H9 (cell line): ENCODE measurements at regions not wholly inside any gene's neighbourhood (a gene's known extent, or its start where the extent isn't known, plus 50 kb on each side); places are given as distances from the start of the nearest gene placed in this dataset.

Source experiments
- DNase-seq: peaks from one replicate; pipeline ENCODE4 v3.0.0-alpha.2; 2017
- H2AFZ ChIP-seq: one replicate; pipeline ENCODE4 v1.6.1; 2013; ENCODE audit warnings: mild to moderate bottlenecking, low read length, control low read depth, moderate library complexity
- H2AK5ac ChIP-seq: 2 replicates; pipeline ENCODE4 v1.6.1; 2013; ENCODE audit warnings: low read length, control low read depth, mixed read lengths; ENCODE audit not compliant: insufficient read length
- H2BK120ac ChIP-seq: one replicate; pipeline ENCODE4 v1.6.1; 2013; ENCODE audit warnings: low read depth, mild to moderate bottlenecking, low read length, control low read depth, inconsistent platforms; ENCODE audit not compliant: poor library complexity, severe bottlenecking
- H2BK12ac ChIP-seq: 2 replicates; pipeline ENCODE4 v1.6.1; 2013; ENCODE audit warnings: low read length, control low read depth, mixed read lengths, low read depth; ENCODE audit not compliant: insufficient read length
- H2BK15ac ChIP-seq: 2 replicates; pipeline ENCODE4 v1.6.1; 2013; ENCODE audit warnings: low read depth, low read length, control low read depth
- H2BK20ac ChIP-seq: one replicate; pipeline ENCODE4 v1.6.1; 2013; ENCODE audit warnings: low read depth, mild to moderate bottlenecking, low read length, control low read depth, inconsistent platforms; ENCODE audit not compliant: poor library complexity, severe bottlenecking
- H2BK5ac ChIP-seq: 2 replicates; pipeline ENCODE4 v1.6.1; 2013; ENCODE audit warnings: low read length, control low read depth, mixed read lengths; ENCODE audit not compliant: insufficient read length
- H3K14ac ChIP-seq: 2 replicates; pipeline ENCODE4 v1.6.1; 2013; ENCODE audit warnings: low read length, control low read depth; ENCODE audit not compliant: insufficient read depth
- H3K18ac ChIP-seq: 2 replicates; pipeline ENCODE4 v1.6.1; 2013; ENCODE audit warnings: low read depth, mild to moderate bottlenecking, mixed read lengths, low read length, control low read depth; ENCODE audit not compliant: insufficient read length
- H3K23ac ChIP-seq: 2 replicates; pipeline ENCODE4 v1.6.1; 2013; ENCODE audit warnings: low read length, control low read depth, mixed read lengths, low read depth; ENCODE audit not compliant: insufficient read length
- H3K23me2 ChIP-seq: 2 replicates; pipeline ENCODE4 v1.6.1; 2013; ENCODE audit warnings: low read depth, mild to moderate bottlenecking, mixed read lengths, low read length, control low read depth; ENCODE audit not compliant: insufficient read length, poor library complexity, severe bottlenecking
- H3K27ac ChIP-seq: 2 replicates; pipeline ENCODE4 v1.5.1; 2013; ENCODE audit warnings: low read length, control low read depth, mixed read lengths, low read depth; ENCODE audit not compliant: insufficient read length
- H3K27me3 ChIP-seq: 2 replicates; pipeline ENCODE4 v1.6.1; 2013; ENCODE audit warnings: low read length, control low read depth, inconsistent platforms; ENCODE audit not compliant: insufficient read depth
- H3K4ac ChIP-seq: 2 replicates; pipeline ENCODE4 v1.6.1; 2013; ENCODE audit warnings: low read depth, mild to moderate bottlenecking, control low read depth, inconsistent platforms, low read length, moderate library complexity
- H3K4me1 ChIP-seq: 2 replicates; pipeline ENCODE4 v1.6.1; 2013; ENCODE audit warnings: low read length, control low read depth, inconsistent platforms; ENCODE audit not compliant: insufficient read depth
- H3K4me2 ChIP-seq: 2 replicates; pipeline ENCODE4 v1.6.1; 2013; ENCODE audit warnings: low read length, control low read depth, mixed read lengths; ENCODE audit not compliant: insufficient read length, insufficient read depth
- H3K56ac ChIP-seq: 2 replicates; pipeline ENCODE4 v1.6.1; 2013; ENCODE audit warnings: low read depth, mild to moderate bottlenecking, mixed read lengths, low read length, control low read depth; ENCODE audit not compliant: insufficient read length
- H3K79me1 ChIP-seq: 2 replicates; pipeline ENCODE4 v1.6.1; 2013; ENCODE audit warnings: low read depth, mild to moderate bottlenecking, moderate library complexity, low read length, control low read depth, inconsistent platforms; ENCODE audit not compliant: insufficient read depth, poor library complexity, severe bottlenecking
- H3K79me2 ChIP-seq: 2 replicates; pipeline ENCODE4 v1.6.1; 2013; ENCODE audit warnings: low read length, control low read depth, inconsistent platforms; ENCODE audit not compliant: insufficient read depth
- H3K9ac ChIP-seq: 2 replicates; pipeline ENCODE4 v1.6.1; 2013; ENCODE audit warnings: low read length, control low read depth, mixed read lengths; ENCODE audit not compliant: insufficient read length; ENCODE audit errors: extremely low read depth
- H3K9me3 ChIP-seq: one replicate; pipeline ENCODE4 v1.6.1; 2013; ENCODE audit warnings: low read depth, low read length, inconsistent platforms; ENCODE audit not compliant: control insufficient read depth
- H3T11ph ChIP-seq: one replicate; pipeline ENCODE4 v1.6.1; 2013; ENCODE audit warnings: mild to moderate bottlenecking, low read length, control low read depth, inconsistent platforms
- H4K20me1 ChIP-seq: one replicate; pipeline ENCODE4 v1.6.1; 2013; ENCODE audit not compliant: control insufficient read depth, insufficient read length, insufficient read depth
- H4K5ac ChIP-seq: 2 replicates; pipeline ENCODE4 v1.6.1; 2013; ENCODE audit warnings: low read depth, mild to moderate bottlenecking, mixed read lengths, low read length, control low read depth; ENCODE audit not compliant: insufficient read length
- H4K8ac ChIP-seq: replicated peaks from 2 replicates; pipeline ENCODE4 v1.6.1; 2013; ENCODE audit warnings: low read length, control low read depth, mixed read lengths, low read depth; ENCODE audit not compliant: insufficient read length
- H4K91ac ChIP-seq: 2 replicates; pipeline ENCODE4 v1.6.1; 2013; ENCODE audit warnings: low read depth, mild to moderate bottlenecking, moderate library complexity, mixed read lengths, low read length, control low read depth; ENCODE audit not compliant: insufficient read length
- H3K27ac Mint-ChIP-seq, 3 experiments: 2 replicates in 2 of 3; 3 replicates in 1 of 3; pipeline ENCODE4 v1.8.0; 2020 to 2021; ENCODE audit warnings: mixed read lengths in 3 of 3, mild to moderate bottlenecking in 1 of 3, moderate library complexity in 1 of 3
- H3K27me3 Mint-ChIP-seq: 2 replicates; pipeline ENCODE4 v1.8.0; 2021; ENCODE audit warnings: low read depth, mild to moderate bottlenecking, moderate library complexity, mixed read lengths
- H3K36me3 Mint-ChIP-seq, 3 experiments: 2 replicates in 2 of 3; 3 replicates in 1 of 3; pipeline ENCODE4 v1.8.0; 2020 to 2021; ENCODE audit warnings: low read depth in 3 of 3, mixed read lengths in 3 of 3; ENCODE audit not compliant: insufficient read depth in 1 of 3
- H3K4me1 Mint-ChIP-seq, 2 experiments: 2 replicates each; pipeline ENCODE4 v1.8.0; 2020; ENCODE audit warnings: mixed read lengths in 2 of 2
- H3K4me3 Mint-ChIP-seq, 2 experiments: 2 replicates in 1 of 2; 3 replicates in 1 of 2; pipeline ENCODE4 v1.8.0; 2020 to 2021; ENCODE audit warnings: mild to moderate bottlenecking in 2 of 2, mixed read lengths in 2 of 2, moderate library complexity in 1 of 2
- H3K9me3 Mint-ChIP-seq, 2 experiments: 2 replicates in 1 of 2; 3 replicates in 1 of 2; pipeline ENCODE4 v1.8.0; 2020; ENCODE audit warnings: mild to moderate bottlenecking in 2 of 2, mixed read lengths in 2 of 2, moderate library complexity in 1 of 2
- WGBS: extraction: QIAGEN DNeasy Blood & Tissue Kit; methylation state at CpG from one replicate; pipeline ENCODE4 v1.1.7; 2013; ENCODE audit warnings: missing lambda C conversion rate, low lambda C conversion rate, mixed read lengths; ENCODE audit not compliant: insufficient read length; ENCODE audit errors: extremely low coverage; 5-methylcytosine and 5-hydroxymethylcytosine counted together
- TF ChIP-seq, protein P1 (sequence below): fragments of 200-600 bp; sonication (generic); conservative IDR thresholded peaks from 3 replicates; pipeline ENCODE4 v1.8.0; 2021; ENCODE audit warnings: antibody characterized with exemption, mild to moderate bottlenecking

DNA sequence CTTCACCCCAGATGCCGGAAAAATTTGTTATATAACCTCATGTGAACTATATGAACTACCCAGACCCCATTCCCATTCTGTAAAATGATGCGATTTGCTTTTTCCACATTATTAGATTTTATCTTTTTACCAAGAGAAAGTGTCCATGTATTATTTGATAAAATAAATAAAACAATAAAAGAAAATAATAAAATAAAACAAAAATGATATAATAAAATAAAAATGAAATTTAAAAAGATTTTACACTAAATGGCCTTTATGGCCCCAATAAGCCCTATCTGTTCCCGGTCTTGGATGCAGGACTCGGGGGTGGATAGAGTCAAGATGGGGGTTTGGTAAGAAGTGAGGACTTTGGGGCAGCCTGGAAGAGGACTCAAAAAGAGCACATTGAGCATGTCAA is 357.2 kb downstream of the MATN1 start:
- Histone ChIP-seq H3K23ac (no peak overlapping the region), H3T11ph (no peak overlapping the region), H3K4me1 (no peaks in the 10 kb centered on the region), H3K4ac (no peak overlapping the region), H3K9ac (no peak overlapping the region), H3K56ac (no peak overlapping the region), H3K9me3 (no peaks in the 10 kb centered on the region), H3K79me1 (no peaks in the 10 kb centered on the region), H2BK20ac (no peak overlapping the region), H3K23me2 (no peaks in the 10 kb centered on the region), H4K5ac (no peak overlapping the region), H4K91ac (no peak overlapping the region), H3K14ac (no peak overlapping the region), H3K18ac (no peak overlapping the region), H3K4me2 (no peak overlapping the region), H2BK120ac (no peak overlapping the region), H3K79me2 (no peaks in the 10 kb centered on the region), H2BK15ac (no peak overlapping the region), H2BK5ac (no peak overlapping the region), H3K27me3 (no peaks in the 10 kb centered on the region), H4K20me1 (no peaks in the 10 kb centered on the region), H4K8ac (no peak overlapping the region), H2AK5ac (no peak overlapping the region), H2AFZ (no peak overlapping the region), H2BK12ac (no peak overlapping the region), H3K27ac (no peak overlapping the region)
- Mint-ChIP-seq H3K4me1 (peaks cover 16 to 28% of the 10 kb centered on the region in 2 experiments), H3K4me3 (no peak overlapping the region), H3K36me3 (no peaks in the 10 kb centered on the region), H3K27ac (no peak overlapping the region), H3K27me3 (peaks cover 1% of the 10 kb centered on the region; the same call in 1 of the 2 replicates), H3K9me3 (no peaks in the 10 kb centered on the region; a peak in 1 of 5 replicates)
- DNase-seq: no peak
- WGBS: no CpG with 5 or more reads among the region's 4 CpGs
- TF ChIP-seq, protein P1, sequence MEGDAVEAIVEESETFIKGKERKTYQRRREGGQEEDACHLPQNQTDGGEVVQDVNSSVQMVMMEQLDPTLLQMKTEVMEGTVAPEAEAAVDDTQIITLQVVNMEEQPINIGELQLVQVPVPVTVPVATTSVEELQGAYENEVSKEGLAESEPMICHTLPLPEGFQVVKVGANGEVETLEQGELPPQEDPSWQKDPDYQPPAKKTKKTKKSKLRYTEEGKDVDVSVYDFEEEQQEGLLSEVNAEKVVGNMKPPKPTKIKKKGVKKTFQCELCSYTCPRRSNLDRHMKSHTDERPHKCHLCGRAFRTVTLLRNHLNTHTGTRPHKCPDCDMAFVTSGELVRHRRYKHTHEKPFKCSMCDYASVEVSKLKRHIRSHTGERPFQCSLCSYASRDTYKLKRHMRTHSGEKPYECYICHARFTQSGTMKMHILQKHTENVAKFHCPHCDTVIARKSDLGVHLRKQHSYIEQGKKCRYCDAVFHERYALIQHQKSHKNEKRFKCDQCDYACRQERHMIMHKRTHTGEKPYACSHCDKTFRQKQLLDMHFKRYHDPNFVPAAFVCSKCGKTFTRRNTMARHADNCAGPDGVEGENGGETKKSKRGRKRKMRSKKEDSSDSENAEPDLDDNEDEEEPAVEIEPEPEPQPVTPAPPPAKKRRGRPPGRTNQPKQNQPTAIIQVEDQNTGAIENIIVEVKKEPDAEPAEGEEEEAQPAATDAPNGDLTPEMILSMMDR: no peak
